ENCODE measurements at regions not wholly inside any gene's neighbourhood (a gene's known extent, or its start where the extent isn't known, plus 50 kb on each side); places are given as distances from the start of the nearest gene placed in this dataset.

DNA sequence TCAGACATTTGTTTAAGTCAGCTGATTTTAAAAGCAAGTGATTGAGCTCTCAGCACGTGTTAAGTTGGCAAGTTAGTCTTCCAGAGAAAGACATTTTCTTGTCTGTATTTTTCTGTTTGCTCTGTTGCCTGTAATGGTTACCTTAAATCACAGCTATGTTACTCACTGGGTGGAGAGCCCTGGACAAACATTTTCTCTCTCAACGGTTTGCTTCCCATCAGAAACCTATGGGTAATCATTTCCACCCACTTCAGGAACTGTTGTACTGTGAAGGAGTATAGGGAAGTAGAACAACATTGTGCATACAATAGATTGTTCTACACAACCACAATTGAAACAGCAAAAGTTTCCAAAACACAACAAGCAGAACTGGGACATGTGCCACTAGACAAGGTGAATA is 113.9 kb upstream of the DPT start:
- no peaks in the 10 kb centered on the region for H3K79me2 ChIP-seq (ENCODE audit: insufficient read depth, low read length)
- no peak overlapping the region for H2AFZ ChIP-seq (ENCODE audit: low read length)
- no peak for ATAC-seq
- FAIRE-seq, result no peak
- no peaks in the 10 kb centered on the region for H3K36me3 ChIP-seq (replicated peaks in 1 of 2; ENCODE audit: control insufficient read depth in 1 of 2, insufficient read depth in 2 of 2, low read length in 2 of 2)
- WGBS (ENCODE audit: low lambda C conversion rate), result 48% methylated on average over 2 of the region's 2 CpGs
- intact Hi-C loops (cut with micrococcal nuclease; ENCODE audit: unreplicated experiment), result no loop called here
- no peaks in the 10 kb centered on the region for H4K20me1 ChIP-seq (ENCODE audit: insufficient read depth, low read length)
- H3K27me3 ChIP-seq (ENCODE audit: control insufficient read depth in 1 of 2, insufficient read depth in 2 of 2, low read length in 2 of 2), result no peaks in the 10 kb centered on the region; a peak in 1 of 5 replicates
- no peak for DNase-seq (ENCODE audit: low spot score)
- no peak overlapping the region for H3K4me2 ChIP-seq (ENCODE audit: low read depth, low read length)
- no peak overlapping the region for H3K27ac ChIP-seq (ENCODE audit: extremely low read length, insufficient read depth, low read length)
- no TSS peak for BruUV-seq (replicated peaks)
- H3K4me1 ChIP-seq (ENCODE audit: insufficient read depth, low read length), result 0 out of 2 replicates have a peak, but pooled peaks cover 5% of the 10 kb centered on the region
- in situ Hi-C loops (cut with HindIII; ENCODE audit: extremely low pct_ligation_motif_present, low pct_unique_long_range_greater_than_20kb), result no loop called here
- no peak for TF ChIP-seq ZNF605 (CRISPR knock-in tag; IDR thresholded peaks at IDR 0.05)
- no peak for TF ChIP-seq ZNF704 (CRISPR knock-in tag; IDR thresholded peaks at IDR 0.05; ENCODE audit: borderline replicate concordance)
- no peak for TF ChIP-seq JUND (CRISPR knock-in tag; IDR thresholded peaks at IDR 0.05)
- TF ChIP-seq KLF13 (CRISPR knock-in tag; IDR thresholded peaks at IDR 0.05), result no peak
- TF ChIP-seq RAD21 (CRISPR knock-in tag; IDR thresholded peaks at IDR 0.05), result no peak
- TF ChIP-seq ZBTB42 (CRISPR knock-in tag; IDR thresholded peaks at IDR 0.05), result no peak
- TF ChIP-seq GTF2F1 (IDR thresholded peaks at IDR 0.05; ENCODE audit: low read length), result no peak
- TF ChIP-seq ZFP41 (CRISPR knock-in tag; IDR thresholded peaks at IDR 0.05; ENCODE audit: borderline replicate concordance), result no peak
- TF ChIP-seq, protein P1, sequence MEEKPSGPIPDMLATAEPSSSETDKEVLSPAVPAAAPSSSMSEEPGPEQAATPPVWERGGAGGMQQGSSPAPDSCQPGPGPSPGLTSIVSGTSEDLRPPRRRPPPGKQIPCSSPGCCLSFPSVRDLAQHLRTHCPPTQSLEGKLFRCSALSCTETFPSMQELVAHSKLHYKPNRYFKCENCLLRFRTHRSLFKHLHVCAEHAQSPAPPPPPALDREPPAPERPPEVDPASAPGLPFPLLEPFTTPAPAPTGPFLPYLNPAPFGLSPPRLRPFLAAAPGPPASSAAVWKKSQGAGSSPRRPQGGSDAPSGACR (CRISPR knock-in tag; IDR thresholded peaks at IDR 0.05), result no peak
- no peak for TF ChIP-seq ZNF224 (CRISPR knock-in tag; IDR thresholded peaks at IDR 0.05)
- no peak for TF ChIP-seq ZBTB20 (CRISPR knock-in tag; IDR thresholded peaks at IDR 0.05; ENCODE audit: borderline replicate concordance, low read depth)
- no peak for TF ChIP-seq NFE2L2 (IDR thresholded peaks at IDR 0.05; ENCODE audit: low read length)
- TF ChIP-seq ATF1 (CRISPR knock-in tag; IDR thresholded peaks at IDR 0.05), result no peak
- no peak for TF ChIP-seq ZNF263 (CRISPR knock-in tag; IDR thresholded peaks at IDR 0.05)
- no peak for TF ChIP-seq LBX2 (CRISPR knock-in tag; IDR thresholded peaks at IDR 0.05; ENCODE audit: borderline replicate concordance)
- TF ChIP-seq POLR2G (IDR thresholded peaks at IDR 0.05; ENCODE audit: low read depth, low read length), result no peak
- no peak for TF ChIP-seq NFE2 (CRISPR knock-in tag; IDR thresholded peaks at IDR 0.05)
- no peak for TF ChIP-seq ZNF564 (CRISPR knock-in tag; IDR thresholded peaks at IDR 0.05)
- POLR2A ChIA-PET, result no interaction called here
- CTCF ChIA-PET (ENCODE audit: low intra/inter-chr PET ratio, low total read pairs), result no interaction called here
- no peak overlapping the region for H3K4me3 ChIP-seq (replicated peaks in 1 of 3; ENCODE audit: insufficient read depth in 1 of 3, low read depth in 2 of 3, low read length in 3 of 3)
- H3K9me3 ChIP-seq (ENCODE audit: low read length), result no peaks in the 10 kb centered on the region
- no peak overlapping the region for H3K9ac ChIP-seq (ENCODE audit: insufficient read depth, low read depth, low read length)
